ENCODE measurements at regions not wholly inside any gene's neighbourhood (a gene's known extent, or its start where the extent isn't known, plus 50 kb on each side); places are given as distances from the start of the nearest gene placed in this dataset.

- TF ChIP-seq MEF2A (IDR thresholded peaks at IDR 0.05; ENCODE audit: insufficient read depth, low read depth, low read length), result no peak
- no peak for TF ChIP-seq GATAD2B (conservative IDR thresholded peaks at IDR 0.05; ENCODE audit: low read depth)
- no peak for TF ChIP-seq CHD4 (IDR thresholded peaks at IDR 0.05)
- TF ChIP-seq BHLHE40 (IDR thresholded peaks at IDR 0.05; ENCODE audit: borderline replicate concordance in 1 of 2, low read depth in 2 of 2, low read length in 1 of 2), result no peak
- TF ChIP-seq PRDM15 (CRISPR knock-in tag; IDR thresholded peaks at IDR 0.05), result no peak
- no peak for TF ChIP-seq MTA3 (IDR thresholded peaks at IDR 0.05; ENCODE audit: borderline replicate concordance, low read length)
- no peak for TF ChIP-seq PAX8 (IDR thresholded peaks at IDR 0.05)
- TF ChIP-seq SUPT20H (IDR thresholded peaks at IDR 0.05; ENCODE audit: borderline replicate concordance, control insufficient read depth, low read depth, low read length), result no peak
- TF ChIP-seq USF1 (IDR thresholded peaks at IDR 0.05; ENCODE audit: borderline replicate concordance, extremely low read length, insufficient read depth, low read depth, low read length), result no peak
- TF ChIP-seq CHD1 (IDR thresholded peaks at IDR 0.05; ENCODE audit: low read depth, low read length), result no peak
- no peak for TF ChIP-seq SIX5 (IDR thresholded peaks at IDR 0.05; ENCODE audit: low read depth, low read length, severe bottlenecking)
- H4K20me1 ChIP-seq (ENCODE audit: control insufficient read depth, insufficient read depth), result no peaks in the 10 kb centered on the region
- BruUV-seq (replicated peaks), result no TSS peak
- no peaks in the 10 kb centered on the region for H3K79me2 ChIP-seq (ENCODE audit: control insufficient read depth, insufficient read depth, low read length)
- ChIA-PET SMC1A (ENCODE audit: uncharacterized antibody, unreplicated experiment) (interaction anchor here (0.8 to 3.3 kb wide), 4 partner anchors 12 to 707 kb away, joined by 4 to 9 read pairs (median 6); no protein-coding TSS in a partner anchor), POLR2A (no interaction called here), RAD21 (ENCODE audit: unreplicated experiment) (interaction anchor here (0.7 kb wide), 1 partner anchor 19 kb away, joined by 3 read pairs; no protein-coding TSS in a partner anchor), CTCF (interaction anchor here (0.6 to 1.6 kb wide), 2 partner anchors 11 to 14 kb away, joined by 3 read pairs; no protein-coding TSS in a partner anchor)
- no peaks in the 10 kb centered on the region for H3K9me3 ChIP-seq (replicated peaks; ENCODE audit: control insufficient read depth, insufficient read depth, low read length)
- no peaks in the 10 kb centered on the region for H3K4me1 ChIP-seq (ENCODE audit: control insufficient read depth, insufficient read depth, low read length)
- H3K27me3 ChIP-seq (replicated peaks in 1 of 2; ENCODE audit: control insufficient read depth in 2 of 2, insufficient read depth in 2 of 2, low read length in 1 of 2), result no peaks in the 10 kb centered on the region
- H3K36me3 ChIP-seq (ENCODE audit: control insufficient read depth in 2 of 2, insufficient read depth in 2 of 2, low read length in 1 of 2), result no peaks in the 10 kb centered on the region
- H3K4me3 ChIP-seq, result no peak overlapping the region
- ATAC-seq (no peak), DNase-seq (ENCODE audit: low read depth, low spot score) (no peak), FAIRE-seq (no peak)
- no peak overlapping the region for H3K27ac ChIP-seq (ENCODE audit: control insufficient read depth, insufficient read depth)
- no peak overlapping the region for H3K9ac ChIP-seq (ENCODE audit: control insufficient read depth, insufficient read depth, low read length)
- H2AFZ ChIP-seq (ENCODE audit: control insufficient read depth, low read depth, low read length), result no peak overlapping the region
- intact Hi-C loops (cut with micrococcal nuclease; ENCODE audit: unreplicated experiment) (no loop called here), in situ Hi-C loops (cut with MboI) (no loop called here)
- H3K4me2 ChIP-seq (ENCODE audit: control insufficient read depth, insufficient read depth), result no peak overlapping the region
- 21% methylated on average over 4 of the region's 4 CpGs for WGBS (ENCODE audit: insufficient coverage, insufficient replicate concordance, low lambda C conversion rate, missing lambda C conversion rate)
Measured at GRCh38 chr1:82299056-82299455, 498.3 kb downstream of the ADGRL2 start.
